GM18868 (cell line): ENCODE measurements at regions not wholly inside any gene's neighbourhood (a gene's known extent, or its start where the extent isn't known, plus 50 kb on each side); places are given as distances from the start of the nearest gene placed in this dataset.
"Not testable (repeated sequence)": the region's sequence is repeated elsewhere in the genome, so short reads cannot be mapped to it uniquely, and the experiment has no call there.

ENCODE experiments used
- ATAC-seq: cut with Tn5 transposase; IDR thresholded peaks from one replicate; pipeline ENCODE4 v1.9.1; 2021; ENCODE audit warnings: mild to moderate bottlenecking, moderate library complexity; ENCODE audit not compliant: unreplicated experiment

- ATAC-seq: not testable (repeated sequence)
Measured at GRCh38 chr18:5830902-5831301, 64.4 kb downstream of the TMEM200C start.

- no peak for ATAC-seq
Measured at GRCh38 chr18:5828913-5829312, 66.4 kb downstream of the TMEM200C start.

GRCh38 chr18:5825663-5826062, 69.7 kb downstream of the TMEM200C start:
- no peak for ATAC-seq

GRCh38 chr18:5824370-5824984, 70.8 kb downstream of the TMEM200C start:
- ATAC-seq: no peak

GRCh38 chr18:5817816-5818215, 77.5 kb downstream of the TMEM200C start:
- no peak for ATAC-seq

GRCh38 chr18:5806860-5807259, 88.5 kb downstream of the TMEM200C start:
- ATAC-seq: no peak

- ATAC-seq: no peak
Measured at GRCh38 chr18:5787936-5788335, 107.4 kb downstream of the TMEM200C start.

- ATAC-seq: no peak
Measured at GRCh38 chr18:5779922-5780321, 115.4 kb downstream of the TMEM200C start.

- no peak for ATAC-seq
Measured at GRCh38 chr18:5772306-5773105, 122.8 kb downstream of the TMEM200C start.

- no peak for ATAC-seq
Measured at GRCh38 chr18:5771343-5771742, 124.0 kb downstream of the TMEM200C start.

- ATAC-seq: no peak
Measured at GRCh38 chr18:5770176-5770575, 125.1 kb downstream of the TMEM200C start.

- no peak for ATAC-seq
Measured at GRCh38 chr18:5768454-5768853, 126.9 kb downstream of the TMEM200C start.

GRCh38 chr18:5759194-5759593, 136.1 kb downstream of the TMEM200C start:
- no peak for ATAC-seq

GRCh38 chr18:5756823-5757222, 138.5 kb downstream of the TMEM200C start:
- no peak for ATAC-seq

- no peak for ATAC-seq
Measured at GRCh38 chr18:5747678-5748077, 147.6 kb downstream of the TMEM200C start.

GRCh38 chr18:5746844-5747243, 148.5 kb downstream of the TMEM200C start:
- ATAC-seq: peak; percentile 81

GRCh38 chr18:5744659-5745058, 150.7 kb downstream of the TMEM200C start:
- no peak for ATAC-seq

GRCh38 chr18:5738526-5738925, 156.8 kb downstream of the TMEM200C start:
- ATAC-seq: no peak

GRCh38 chr18:5732318-5732717, 163.0 kb downstream of the TMEM200C start:
- ATAC-seq: no peak

GRCh38 chr18:5729983-5730699, 165.2 kb downstream of the TMEM200C start:
- ATAC-seq: no peak

GRCh38 chr18:5728531-5728930, 166.8 kb downstream of the TMEM200C start:
- ATAC-seq: no peak

GRCh38 chr18:5726011-5726410, 169.3 kb downstream of the TMEM200C start:
- no peak for ATAC-seq
